ENCODE measurements at regions not wholly inside any gene's neighbourhood (a gene's known extent, or its start where the extent isn't known, plus 50 kb on each side); places are given as distances from the start of the nearest gene placed in this dataset.
"Not testable (repeated sequence)": the region's sequence is repeated elsewhere in the genome, so short reads cannot be mapped to it uniquely, and the experiment has no call there.

DNA sequence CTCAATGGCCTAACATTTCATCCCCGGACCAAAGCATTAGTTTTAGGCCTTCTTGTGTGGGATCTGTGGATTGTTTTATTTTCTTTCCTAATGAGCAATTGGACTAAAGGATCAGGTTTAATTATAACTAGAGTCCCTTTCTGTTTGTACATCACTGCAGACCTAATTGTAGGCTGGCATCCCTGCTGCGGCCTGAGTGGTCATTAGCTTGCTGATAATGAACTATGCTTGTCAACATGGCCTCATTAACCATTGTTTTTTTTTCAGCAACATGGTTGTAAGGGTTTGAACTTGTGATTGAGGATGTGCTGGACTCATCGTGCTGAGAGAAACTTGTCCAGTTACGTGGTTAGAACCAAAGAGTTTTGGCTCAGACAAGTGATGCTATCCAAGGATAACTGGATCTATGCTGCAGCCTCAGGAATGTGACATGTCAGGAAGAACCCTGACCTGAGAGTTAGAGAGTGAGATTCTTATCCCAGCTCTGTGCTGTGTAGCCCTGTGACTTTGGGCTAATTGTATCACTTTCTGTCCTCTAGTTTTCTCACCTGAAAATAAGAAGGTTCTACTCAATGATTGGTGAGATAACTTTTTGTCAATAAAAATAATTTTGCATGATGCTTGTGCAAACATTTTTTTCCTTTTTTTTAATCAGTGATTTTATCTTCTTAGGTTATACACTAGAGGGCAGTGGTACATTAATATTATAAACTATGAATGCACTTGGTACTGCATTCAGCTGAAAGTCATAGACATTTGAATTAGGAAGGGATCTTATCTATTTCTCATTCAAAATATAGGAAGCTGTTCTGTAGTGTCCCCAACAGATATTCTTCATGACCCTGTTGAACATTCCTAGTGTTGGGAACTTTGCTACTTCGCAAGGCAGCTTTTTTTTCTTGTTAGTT, 140.9 kb downstream of the RNF144B start:
- FAIRE-seq, result no peak

DNA sequence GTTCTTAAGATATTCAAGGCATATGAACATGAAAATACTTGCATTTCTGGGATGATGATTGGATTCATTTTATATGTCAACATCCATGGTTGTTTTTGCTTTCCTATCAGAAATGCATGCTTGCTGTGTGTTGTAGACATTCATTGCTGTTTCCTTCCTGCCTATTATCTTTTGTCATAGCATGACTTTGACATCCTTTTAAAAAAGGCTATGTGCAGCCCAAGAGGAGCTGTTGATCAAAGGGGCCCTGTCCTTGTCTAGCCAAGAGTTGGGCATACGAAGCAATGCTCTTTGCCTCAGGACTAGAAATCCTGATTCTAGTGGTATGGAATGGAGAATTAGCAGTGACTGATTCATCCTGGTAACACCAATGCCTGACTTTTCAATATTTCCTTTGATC, 143.1 kb downstream of the RNF144B start:
- FAIRE-seq, result no peak

GRCh38 chr6:18532139-18532538, 145.0 kb downstream of the RNF144B start:
- no peak for FAIRE-seq

GRCh38 chr6:18533793-18534192, 146.6 kb downstream of the RNF144B start:
- FAIRE-seq, result no peak

DNA sequence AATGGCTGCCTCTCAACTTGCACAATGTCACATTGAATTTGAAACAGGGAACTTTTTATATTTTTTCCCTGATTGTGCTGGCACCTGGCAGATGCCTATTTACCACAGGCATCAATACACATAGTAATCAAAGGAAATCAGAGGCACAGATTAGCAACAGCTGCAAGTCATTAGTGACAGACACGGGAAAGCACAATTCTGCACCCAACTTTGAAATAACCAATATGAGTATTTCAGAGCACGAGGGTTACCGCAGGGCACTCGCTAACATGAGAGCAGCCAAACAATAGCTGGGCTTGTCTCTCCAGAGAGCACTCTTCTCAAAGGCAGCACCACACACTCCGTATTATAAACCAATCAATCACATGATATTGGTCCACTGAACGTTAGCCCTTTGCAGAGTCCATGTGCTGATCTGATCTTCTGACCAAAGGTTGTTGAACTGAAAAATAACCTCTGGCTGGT, 149.5 kb downstream of the RNF144B start:
- no peak for FAIRE-seq

- FAIRE-seq, result no peak
Observed at GRCh38 chr6:18538315-18538714, 151.2 kb downstream of the RNF144B start.

GRCh38 chr6:18543051-18543450, 155.9 kb downstream of the RNF144B start:
- FAIRE-seq, result no peak

DNA sequence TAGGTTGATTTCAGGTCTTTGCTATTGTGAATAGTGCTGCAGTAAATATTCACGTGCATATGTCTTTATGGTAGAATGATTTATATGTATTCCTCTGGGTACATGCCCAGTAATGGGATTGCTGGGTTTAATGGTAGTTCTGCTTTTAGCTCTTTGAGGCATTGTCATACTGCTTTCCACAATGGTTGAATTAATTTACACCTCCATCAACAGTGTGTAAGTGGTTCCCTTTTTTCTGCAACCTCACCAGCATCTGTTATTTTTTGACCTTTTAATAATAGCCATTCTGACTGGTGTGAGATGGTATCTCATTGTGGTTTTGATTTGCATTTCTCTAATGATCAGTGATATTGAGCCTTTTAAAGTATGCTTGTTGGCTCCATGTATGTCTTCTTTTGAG, 158.0 kb downstream of the RNF144B start:
- FAIRE-seq, result not testable (repeated sequence)

GRCh38 chr6:18545726-18546125, 158.6 kb downstream of the RNF144B start:
- no peak for FAIRE-seq

DNA sequence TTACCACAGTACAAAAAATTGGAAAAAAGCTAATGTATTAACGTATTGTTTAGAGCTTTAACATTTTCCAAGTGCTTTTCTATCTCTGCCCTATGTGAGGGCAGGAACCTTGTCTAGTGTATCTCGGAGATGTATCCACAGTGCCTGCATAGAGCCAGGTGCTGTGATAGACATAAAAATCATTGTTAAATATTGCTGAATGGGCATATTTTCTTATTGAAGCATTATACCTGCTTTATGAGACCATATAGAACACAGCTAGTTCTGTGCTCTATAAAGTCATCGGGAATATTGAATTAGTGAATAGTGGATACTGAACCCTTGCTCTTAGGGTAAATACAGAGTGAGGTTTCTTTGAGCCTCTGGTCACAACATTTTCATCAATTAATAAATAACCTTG, 163.0 kb downstream of the RNF144B start:
- no peak for FAIRE-seq

DNA sequence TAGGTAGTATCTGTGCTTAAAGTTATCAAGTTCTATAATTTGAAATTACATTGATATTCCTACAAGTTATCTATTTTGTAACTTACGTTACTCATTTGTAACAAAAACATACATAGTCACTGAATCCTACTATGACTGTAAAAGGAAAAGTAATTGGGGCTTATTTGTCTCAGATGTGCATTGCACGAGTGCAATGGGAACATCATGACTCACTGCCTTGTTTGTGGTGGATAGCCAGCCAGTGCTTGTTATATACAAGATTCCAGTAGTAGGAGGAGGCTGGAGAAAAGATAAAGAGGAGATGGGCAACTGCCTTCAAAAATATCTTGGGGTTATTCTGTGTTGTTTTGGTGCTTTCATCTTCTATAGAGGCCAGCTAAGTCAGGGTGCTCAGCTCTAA, 164.1 kb downstream of the RNF144B start:
- no peak for FAIRE-seq

GRCh38 chr6:18555750-18556149, 168.6 kb downstream of the RNF144B start:
- no peak for FAIRE-seq

- FAIRE-seq, result no peak
Observed at GRCh38 chr6:18561037-18561750, 174.0 kb downstream of the RNF144B start.

DNA sequence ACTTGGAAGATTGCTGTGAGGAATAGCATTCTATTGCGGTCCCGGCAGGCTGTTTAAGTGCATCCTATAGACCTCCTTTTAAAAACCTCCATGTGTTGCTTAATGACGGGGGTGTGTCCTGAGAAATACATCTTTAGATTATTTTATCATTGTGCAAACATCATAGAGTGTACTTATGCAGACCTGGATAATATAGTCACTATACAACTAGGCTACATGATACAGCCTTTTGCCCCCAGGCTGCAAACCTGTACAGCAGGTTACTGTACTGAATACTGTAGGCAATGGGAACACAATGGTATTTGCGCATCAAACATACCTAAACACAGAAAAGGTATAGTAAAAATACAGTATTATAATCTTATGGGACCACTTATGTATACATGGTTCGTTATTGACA, 175.6 kb downstream of the RNF144B start:
- no peak for FAIRE-seq

DNA sequence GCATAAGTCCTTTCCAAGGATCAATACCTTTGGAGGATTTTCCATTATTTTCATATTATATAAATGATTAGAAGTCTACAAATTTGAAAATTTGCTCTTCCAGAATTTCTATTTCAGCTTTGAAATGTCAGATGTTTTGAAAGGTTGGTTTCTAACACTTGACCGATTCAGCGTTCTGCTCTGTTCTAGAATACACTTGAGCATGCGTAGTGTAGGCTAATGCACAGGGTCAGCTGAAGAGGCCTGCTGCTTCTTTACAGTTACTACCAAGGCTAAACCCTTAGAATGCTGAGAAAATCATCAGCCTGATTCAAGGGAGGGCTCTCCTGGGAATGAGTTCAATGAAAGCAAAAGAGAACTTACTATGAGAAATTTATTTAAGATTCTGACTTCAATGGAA, 177.6 kb downstream of the RNF144B start:
- no peak for FAIRE-seq

GRCh38 chr6:18565231-18565630, 178.1 kb downstream of the RNF144B start:
- no peak for FAIRE-seq

DNA sequence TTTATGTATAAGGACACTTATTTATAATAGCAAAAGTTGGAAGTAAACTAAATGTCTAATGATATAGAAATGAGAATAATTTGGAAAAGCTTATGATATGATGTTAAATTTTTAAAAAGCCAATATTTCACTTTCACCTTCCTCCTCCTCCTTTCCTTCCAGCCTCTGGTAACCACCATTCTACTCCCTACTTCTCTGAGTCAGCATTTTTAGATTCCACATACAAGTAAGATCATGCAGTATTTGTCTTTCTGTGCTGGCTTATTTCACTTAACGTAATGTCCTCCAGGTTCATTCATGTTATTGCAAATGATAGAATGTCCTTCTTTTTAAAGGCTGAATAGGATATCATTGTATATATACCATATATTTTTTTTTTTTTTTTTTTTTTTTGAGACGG, 180.2 kb downstream of the RNF144B start:
- no peak for FAIRE-seq

DNA sequence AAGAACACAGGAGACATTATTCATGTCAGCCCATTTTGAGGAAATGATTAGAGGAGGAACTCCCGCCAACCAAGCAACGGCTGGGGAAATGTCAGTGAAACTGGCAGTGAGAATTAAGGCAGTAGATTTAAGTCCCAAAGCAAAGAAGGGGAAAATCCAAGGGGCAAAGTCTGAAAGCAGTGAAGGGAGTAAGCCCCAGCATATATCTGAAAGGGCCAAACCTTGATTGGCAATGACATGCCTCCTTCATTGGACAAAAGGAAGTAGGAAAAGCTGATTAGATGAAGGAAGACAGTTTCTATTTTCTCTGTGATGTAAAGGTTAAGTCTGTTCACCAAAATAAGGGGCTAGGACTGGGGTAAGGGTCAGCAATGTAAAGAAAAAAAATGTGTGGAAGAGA, 190.3 kb downstream of the RNF144B start:
- no peak for FAIRE-seq

DNA sequence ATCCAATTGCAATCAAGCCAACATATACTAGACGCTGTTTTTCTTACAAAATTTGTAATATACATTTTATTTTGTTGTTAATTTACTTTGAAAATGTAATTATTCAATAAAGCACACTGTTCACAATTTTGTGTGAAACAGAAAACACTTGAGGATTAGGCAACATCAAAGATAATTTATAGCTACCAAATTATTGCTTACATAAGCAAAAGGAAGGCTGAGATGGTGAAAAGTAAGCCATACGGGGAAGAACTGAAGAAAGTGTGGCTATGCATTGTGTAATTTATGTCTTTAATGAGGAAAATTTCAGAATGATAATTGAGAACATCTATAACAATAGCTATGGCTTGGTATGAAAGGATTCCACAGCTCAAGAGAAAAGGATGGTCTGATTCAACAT, 192.0 kb downstream of the RNF144B start:
- FAIRE-seq, result no peak

- no peak for FAIRE-seq
Observed at GRCh38 chr6:18579869-18580268, 192.7 kb downstream of the RNF144B start.

DNA sequence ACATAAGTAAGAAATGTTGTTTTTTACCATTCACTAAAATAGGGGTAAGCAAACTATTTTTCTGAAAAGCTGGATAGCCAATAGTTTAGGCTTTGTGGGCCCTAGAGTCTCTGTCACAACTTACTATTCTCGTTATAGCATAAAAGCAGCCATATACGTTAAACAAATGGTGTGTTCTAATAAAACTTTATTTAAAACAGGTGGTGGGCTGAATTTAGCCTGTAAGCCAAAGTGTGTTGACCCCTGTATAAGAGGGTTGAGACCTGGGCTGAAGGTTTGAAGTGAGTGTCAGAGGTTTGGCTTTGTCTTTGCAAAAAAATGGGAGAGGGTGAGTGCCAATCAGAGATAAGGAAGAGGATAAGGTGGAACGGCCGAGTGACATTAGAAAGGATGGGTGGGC, 197.2 kb downstream of the RNF144B start:
- no peak for FAIRE-seq

- FAIRE-seq, result no peak
Observed at GRCh38 chr6:18585032-18585573, 198.0 kb downstream of the RNF144B start.

- FAIRE-seq, result no peak
Observed at GRCh38 chr6:18586133-18586532, 199.0 kb downstream of the RNF144B start.

Measured in G401.6 (cell line).